ENCODE measurements at regions not wholly inside any gene's neighbourhood (a gene's known extent, or its start where the extent isn't known, plus 50 kb on each side); places are given as distances from the start of the nearest gene placed in this dataset.

DNA sequence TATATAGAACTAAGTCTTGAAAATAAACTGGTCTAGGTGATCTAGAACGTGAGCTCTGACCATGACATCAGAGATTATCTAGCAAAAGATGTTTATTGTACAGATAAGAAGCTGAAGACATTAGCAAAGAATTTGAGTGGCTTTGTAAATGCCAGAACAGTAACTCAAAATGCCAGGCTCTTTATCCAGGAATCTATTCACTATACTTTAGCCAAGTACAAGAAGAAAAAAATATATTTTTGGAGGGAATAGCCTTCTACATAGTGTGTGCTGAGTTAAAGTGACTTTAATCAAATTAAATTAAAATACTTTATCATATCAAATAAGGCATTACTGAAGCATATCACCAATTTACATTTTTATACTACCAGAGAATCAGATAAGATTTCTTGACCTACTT is 132.6 kb upstream of the ITGA1 start:
- TF ChIP-seq, protein P1, sequence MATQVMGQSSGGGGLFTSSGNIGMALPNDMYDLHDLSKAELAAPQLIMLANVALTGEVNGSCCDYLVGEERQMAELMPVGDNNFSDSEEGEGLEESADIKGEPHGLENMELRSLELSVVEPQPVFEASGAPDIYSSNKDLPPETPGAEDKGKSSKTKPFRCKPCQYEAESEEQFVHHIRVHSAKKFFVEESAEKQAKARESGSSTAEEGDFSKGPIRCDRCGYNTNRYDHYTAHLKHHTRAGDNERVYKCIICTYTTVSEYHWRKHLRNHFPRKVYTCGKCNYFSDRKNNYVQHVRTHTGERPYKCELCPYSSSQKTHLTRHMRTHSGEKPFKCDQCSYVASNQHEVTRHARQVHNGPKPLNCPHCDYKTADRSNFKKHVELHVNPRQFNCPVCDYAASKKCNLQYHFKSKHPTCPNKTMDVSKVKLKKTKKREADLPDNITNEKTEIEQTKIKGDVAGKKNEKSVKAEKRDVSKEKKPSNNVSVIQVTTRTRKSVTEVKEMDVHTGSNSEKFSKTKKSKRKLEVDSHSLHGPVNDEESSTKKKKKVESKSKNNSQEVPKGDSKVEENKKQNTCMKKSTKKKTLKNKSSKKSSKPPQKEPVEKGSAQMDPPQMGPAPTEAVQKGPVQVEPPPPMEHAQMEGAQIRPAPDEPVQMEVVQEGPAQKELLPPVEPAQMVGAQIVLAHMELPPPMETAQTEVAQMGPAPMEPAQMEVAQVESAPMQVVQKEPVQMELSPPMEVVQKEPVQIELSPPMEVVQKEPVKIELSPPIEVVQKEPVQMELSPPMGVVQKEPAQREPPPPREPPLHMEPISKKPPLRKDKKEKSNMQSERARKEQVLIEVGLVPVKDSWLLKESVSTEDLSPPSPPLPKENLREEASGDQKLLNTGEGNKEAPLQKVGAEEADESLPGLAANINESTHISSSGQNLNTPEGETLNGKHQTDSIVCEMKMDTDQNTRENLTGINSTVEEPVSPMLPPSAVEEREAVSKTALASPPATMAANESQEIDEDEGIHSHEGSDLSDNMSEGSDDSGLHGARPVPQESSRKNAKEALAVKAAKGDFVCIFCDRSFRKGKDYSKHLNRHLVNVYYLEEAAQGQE (IDR thresholded peaks at IDR 0.05; ENCODE audit: borderline replicate concordance) = no peak
- TF ChIP-seq, protein P2, sequence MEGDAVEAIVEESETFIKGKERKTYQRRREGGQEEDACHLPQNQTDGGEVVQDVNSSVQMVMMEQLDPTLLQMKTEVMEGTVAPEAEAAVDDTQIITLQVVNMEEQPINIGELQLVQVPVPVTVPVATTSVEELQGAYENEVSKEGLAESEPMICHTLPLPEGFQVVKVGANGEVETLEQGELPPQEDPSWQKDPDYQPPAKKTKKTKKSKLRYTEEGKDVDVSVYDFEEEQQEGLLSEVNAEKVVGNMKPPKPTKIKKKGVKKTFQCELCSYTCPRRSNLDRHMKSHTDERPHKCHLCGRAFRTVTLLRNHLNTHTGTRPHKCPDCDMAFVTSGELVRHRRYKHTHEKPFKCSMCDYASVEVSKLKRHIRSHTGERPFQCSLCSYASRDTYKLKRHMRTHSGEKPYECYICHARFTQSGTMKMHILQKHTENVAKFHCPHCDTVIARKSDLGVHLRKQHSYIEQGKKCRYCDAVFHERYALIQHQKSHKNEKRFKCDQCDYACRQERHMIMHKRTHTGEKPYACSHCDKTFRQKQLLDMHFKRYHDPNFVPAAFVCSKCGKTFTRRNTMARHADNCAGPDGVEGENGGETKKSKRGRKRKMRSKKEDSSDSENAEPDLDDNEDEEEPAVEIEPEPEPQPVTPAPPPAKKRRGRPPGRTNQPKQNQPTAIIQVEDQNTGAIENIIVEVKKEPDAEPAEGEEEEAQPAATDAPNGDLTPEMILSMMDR (IDR thresholded peaks at IDR 0.05; ENCODE audit: poor library complexity, severe bottlenecking) = no peak
- TF ChIP-seq POLR2AphosphoS5 (IDR thresholded peaks at IDR 0.05) = no peak
- no peak for TF ChIP-seq RAD21 (conservative IDR thresholded peaks at IDR 0.05)
- no peak for TF ChIP-seq SMC3 (conservative IDR thresholded peaks at IDR 0.05; ENCODE audit: poor library complexity)
- no peak for TF ChIP-seq EZH2 (IDR thresholded peaks at IDR 0.05; ENCODE audit: borderline replicate concordance, insufficient read depth, low read length, poor library complexity, severe bottlenecking)
- no peak for TF ChIP-seq MXI1 (conservative IDR thresholded peaks at IDR 0.05; ENCODE audit: poor library complexity, severe bottlenecking)
- no peak for TF ChIP-seq TAF1 (IDR thresholded peaks at IDR 0.05; ENCODE audit: low read depth)
- TF ChIP-seq EP300 (conservative IDR thresholded peaks at IDR 0.05; ENCODE audit: poor library complexity, severe bottlenecking) = no peak
